Gastrocnemius medialis (tissue), 4 donors: ENCODE measurements at regions not wholly inside any gene's neighbourhood (a gene's known extent, or its start where the extent isn't known, plus 50 kb on each side); places are given as distances from the start of the nearest gene placed in this dataset.

Experiments
- ATAC-seq, 2 donors: fragments of 150-250 bp; one replicate each; pipeline ENCODE4 v1.9.1; 2016
- DNase-seq, 2 donors: peaks; one replicate each; pipeline ENCODE4 v3.0.0-alpha.2; 2019
- H3K27ac ChIP-seq, 4 donors: fragments of 200-600 bp; sonication (generic); 1 replicate in 1 of 4; 2 replicates in 3 of 4; pipeline ENCODE4 v1.5.1; 2016 to 2018; ENCODE audit warnings: mild to moderate bottlenecking in 2 of 4, moderate library complexity in 1 of 4
- H3K27me3 ChIP-seq, 3 donors: fragments of 200-600 bp; sonication (generic) in 2 of 3; 1 replicate in 1 of 3; 2 replicates in 2 of 3; pipeline versions ENCODE4 v1.5.1 to v1.6.0; 2016 to 2019; ENCODE audit warnings: mild to moderate bottlenecking in 1 of 3, moderate library complexity in 1 of 3
- H3K36me3 ChIP-seq, 2 donors: fragments of 200-600 bp; sonication (generic) in 1 of 2; one replicate each; pipeline ENCODE4 v1.5.1; 2017 to 2018
- H3K4me1 ChIP-seq, 2 donors: fragments of 200-600 bp; sonication (generic) in 1 of 2; one replicate each; pipeline ENCODE4 v1.5.1; 2016 to 2017; ENCODE audit warnings: mild to moderate bottlenecking in 2 of 2
- H3K4me3 ChIP-seq, 4 donors: fragments of 200-600 bp; sonication (generic) in 3 of 4; 1 replicate in 1 of 4; 2 replicates in 3 of 4; pipeline ENCODE4 v1.5.1; 2016 to 2019; ENCODE audit warnings: mild to moderate bottlenecking in 2 of 4
- H3K9me3 ChIP-seq, 3 donors: fragments of 200-600 bp; sonication (generic) in 2 of 3; 1 replicate in 1 of 3; 2 replicates in 2 of 3; pipeline ENCODE4 v1.5.1; 2016 to 2019
- POLR2A ChIP-seq, 2 donors: fragments of 450-650 bp; IDR thresholded peaks; one replicate each; pipeline ENCODE4 v1.6.1; 2017; ENCODE audit warnings: antibody characterized with exemption in 2 of 2, mild to moderate bottlenecking in 2 of 2, moderate library complexity in 2 of 2
- in situ Hi-C, 4 donors: fragments of 200-750 bp; cut with MboI; loops; one replicate each; pipeline versions ENCODE4 v1.15.0 to v1.8.0; 2017; ENCODE audit warnings: low sequenced_read_pairs in 4 of 4
- intact Hi-C: fragments of 100-400 bp; cut with DNase I; formaldehyde crosslinking; loops from one replicate; pipeline ENCODE4 v1.15.1; 2023; ENCODE audit warnings: low total_unique reads
- TF ChIP-seq, protein P1 (sequence below), 5 experiments: fragments of 450-650 bp in 3 of 5; fragments of 200-600 bp in 2 of 5; sonication (generic) in 2 of 5; IDR thresholded peaks in 4 of 5; conservative IDR thresholded peaks in 1 of 5; 1 replicate in 4 of 5; 2 replicates in 1 of 5; pipeline ENCODE4 v1.5.1; 2016 to 2019; ENCODE audit warnings: antibody characterized with exemption in 5 of 5, mild to moderate bottlenecking in 3 of 5, moderate library complexity in 3 of 5

DNA sequence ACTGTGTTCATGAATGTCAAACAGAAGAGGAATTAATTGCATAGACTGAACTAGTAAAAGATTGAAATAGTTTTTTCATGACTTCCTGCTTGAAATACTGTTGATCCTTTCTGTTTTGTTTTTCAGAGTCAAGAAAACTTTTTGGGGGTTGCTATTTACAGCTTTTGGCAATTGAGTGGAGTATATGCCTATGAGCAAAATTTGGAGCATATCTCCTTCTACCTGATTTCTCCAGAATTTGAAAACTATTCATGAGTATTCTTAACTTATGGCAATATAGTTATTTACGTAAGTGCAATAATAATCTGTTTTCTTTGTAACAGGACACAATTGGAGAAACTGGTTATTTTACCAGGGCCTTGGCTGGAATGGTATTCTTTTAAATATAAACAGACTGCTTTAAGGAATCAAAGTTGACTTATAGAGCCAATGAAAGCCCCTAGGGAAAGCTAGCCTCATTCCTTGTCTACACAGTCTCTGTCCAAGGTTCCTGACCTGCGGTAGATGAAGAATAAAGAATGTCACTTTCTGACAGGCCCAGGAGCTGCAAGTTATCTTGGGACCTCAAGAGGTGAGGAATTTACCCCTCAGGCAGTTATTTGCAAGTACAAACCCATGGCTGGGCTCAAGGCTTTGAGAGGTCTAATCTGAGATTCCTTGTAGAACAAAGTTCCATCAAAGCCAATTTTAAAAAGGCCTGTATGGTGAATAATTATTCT is 193.5 kb upstream of the NDUFV2 start:
- in situ Hi-C loops (no loop called here), intact Hi-C loops (no loop called here)
- DNase-seq (no peak), ATAC-seq (no peak)
- no peak for TF ChIP-seq POLR2A (IDR thresholded peaks at IDR 0.05)
- TF ChIP-seq, protein P1, sequence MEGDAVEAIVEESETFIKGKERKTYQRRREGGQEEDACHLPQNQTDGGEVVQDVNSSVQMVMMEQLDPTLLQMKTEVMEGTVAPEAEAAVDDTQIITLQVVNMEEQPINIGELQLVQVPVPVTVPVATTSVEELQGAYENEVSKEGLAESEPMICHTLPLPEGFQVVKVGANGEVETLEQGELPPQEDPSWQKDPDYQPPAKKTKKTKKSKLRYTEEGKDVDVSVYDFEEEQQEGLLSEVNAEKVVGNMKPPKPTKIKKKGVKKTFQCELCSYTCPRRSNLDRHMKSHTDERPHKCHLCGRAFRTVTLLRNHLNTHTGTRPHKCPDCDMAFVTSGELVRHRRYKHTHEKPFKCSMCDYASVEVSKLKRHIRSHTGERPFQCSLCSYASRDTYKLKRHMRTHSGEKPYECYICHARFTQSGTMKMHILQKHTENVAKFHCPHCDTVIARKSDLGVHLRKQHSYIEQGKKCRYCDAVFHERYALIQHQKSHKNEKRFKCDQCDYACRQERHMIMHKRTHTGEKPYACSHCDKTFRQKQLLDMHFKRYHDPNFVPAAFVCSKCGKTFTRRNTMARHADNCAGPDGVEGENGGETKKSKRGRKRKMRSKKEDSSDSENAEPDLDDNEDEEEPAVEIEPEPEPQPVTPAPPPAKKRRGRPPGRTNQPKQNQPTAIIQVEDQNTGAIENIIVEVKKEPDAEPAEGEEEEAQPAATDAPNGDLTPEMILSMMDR (IDR thresholded peaks at IDR 0.05 in 4 of 5, conservative IDR thresholded peaks at IDR 0.05 in 1 of 5) = no peak
- no peak overlapping the region for H3K27ac ChIP-seq
- no peaks in the 10 kb centered on the region for H3K9me3 ChIP-seq
- H3K36me3 ChIP-seq = no peaks in the 10 kb centered on the region
- H3K4me3 ChIP-seq = no peak overlapping the region
- H3K4me1 ChIP-seq = no peaks in the 10 kb centered on the region
- no peaks in the 10 kb centered on the region for H3K27me3 ChIP-seq

DNA sequence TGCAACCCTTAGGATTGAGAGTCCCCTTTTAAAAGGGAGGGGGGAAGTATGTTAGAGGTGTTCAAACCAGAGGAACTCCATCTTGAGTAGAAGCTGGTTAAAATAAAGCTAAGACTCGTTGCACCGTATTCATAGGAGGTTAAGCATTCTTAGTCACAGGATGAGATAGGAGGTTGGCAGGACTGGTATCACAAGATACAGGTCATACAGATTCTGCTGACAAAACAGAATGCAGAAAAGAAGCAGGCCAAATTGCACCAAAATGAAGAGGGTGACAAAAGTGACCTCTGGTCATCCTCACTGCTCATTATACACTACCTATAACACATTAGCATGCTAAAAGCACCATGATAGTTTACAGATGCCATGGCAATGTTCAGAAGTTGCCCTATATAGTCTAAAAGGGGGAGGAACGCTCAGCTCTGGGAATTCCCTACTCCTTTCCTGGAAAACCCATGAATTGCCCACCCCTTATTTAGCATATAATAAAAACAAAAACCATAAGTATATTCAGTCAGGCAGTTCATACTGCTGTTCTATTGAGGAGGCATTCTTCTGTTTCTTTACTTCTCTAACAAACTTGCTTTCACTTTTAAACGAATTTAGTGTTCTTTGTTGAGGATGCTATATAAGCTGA is 192.2 kb upstream of the NDUFV2 start:
- H3K27ac ChIP-seq = no peak overlapping the region
- no peak overlapping the region for H3K4me3 ChIP-seq
- H3K9me3 ChIP-seq = no peaks in the 10 kb centered on the region
- TF ChIP-seq, protein P1 (IDR thresholded peaks at IDR 0.05 in 4 of 5, conservative IDR thresholded peaks at IDR 0.05 in 1 of 5) = no peak
- TF ChIP-seq POLR2A (IDR thresholded peaks at IDR 0.05) = no peak
- DNase-seq (no peak), ATAC-seq (no peak)
- H3K4me1 ChIP-seq = no peaks in the 10 kb centered on the region
- H3K27me3 ChIP-seq = no peaks in the 10 kb centered on the region
- in situ Hi-C loops (no loop called here), intact Hi-C loops (no loop called here)
- H3K36me3 ChIP-seq = no peaks in the 10 kb centered on the region

DNA sequence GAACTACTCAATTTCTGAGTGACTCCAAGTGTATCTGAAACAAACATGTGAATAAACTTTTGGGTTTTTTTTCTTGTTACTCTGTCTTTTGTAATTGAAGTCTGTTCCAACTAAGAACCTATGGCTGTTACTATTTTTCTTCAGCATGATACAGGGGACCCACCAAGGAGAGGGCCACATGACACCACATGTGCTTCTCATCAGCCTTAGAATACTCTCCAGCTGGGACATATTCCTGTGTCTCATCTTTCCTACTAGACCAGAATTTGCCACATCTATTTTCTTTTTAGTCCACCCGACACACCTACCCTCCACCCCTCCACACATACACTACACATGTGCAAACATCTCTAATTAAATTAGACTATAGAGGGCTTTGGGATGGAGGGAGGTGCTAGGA is 191.7 kb upstream of the NDUFV2 start:
- no peaks in the 10 kb centered on the region for H3K4me1 ChIP-seq

DNA sequence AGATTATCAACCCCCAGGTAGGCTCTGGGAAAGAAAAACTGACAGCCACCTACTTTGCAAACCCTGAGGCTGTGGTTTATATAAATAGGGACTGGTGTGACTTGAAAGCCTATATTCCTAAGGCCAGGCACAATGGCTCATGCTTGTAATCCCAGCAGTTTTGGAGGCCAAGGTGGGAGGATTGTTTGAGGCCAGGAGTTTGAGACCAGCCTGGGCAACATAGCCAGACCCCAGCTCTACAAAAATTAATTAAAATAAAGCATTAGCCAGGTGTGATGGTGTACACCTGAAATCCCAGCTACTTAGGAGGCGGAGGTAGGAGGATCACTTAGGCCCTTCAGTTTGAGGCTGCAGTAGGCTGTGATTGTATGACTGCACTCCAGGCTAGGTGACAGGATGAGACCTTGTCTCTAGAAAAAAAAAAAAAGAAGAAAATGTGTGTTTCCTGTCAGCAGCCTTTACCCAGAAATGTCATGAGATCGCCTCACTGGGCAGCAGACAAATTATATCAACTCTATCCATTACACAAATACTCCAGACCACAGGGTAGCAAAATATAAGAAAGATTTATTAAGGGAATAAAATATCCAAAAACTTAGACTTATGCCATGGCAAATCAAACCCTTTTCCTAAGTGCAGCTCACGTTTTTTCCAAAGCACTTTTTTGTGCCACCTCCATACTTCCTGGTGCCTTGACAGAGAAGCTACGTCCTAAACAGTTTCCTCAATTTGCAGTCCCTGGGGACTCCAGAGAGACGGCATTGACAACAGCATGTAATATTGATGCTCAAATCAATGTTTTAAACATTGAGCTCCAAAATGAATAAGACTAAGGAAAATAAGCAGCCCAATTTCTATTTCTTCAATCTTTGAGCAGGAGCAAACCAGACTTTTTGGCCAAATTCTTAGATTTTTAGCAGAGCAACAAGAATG is 190.8 kb upstream of the NDUFV2 start:
- no peak for TF ChIP-seq POLR2A (IDR thresholded peaks at IDR 0.05)
- TF ChIP-seq, protein P1 (IDR thresholded peaks at IDR 0.05 in 4 of 5, conservative IDR thresholded peaks at IDR 0.05 in 1 of 5) = no peak
- Histone ChIP-seq H3K4me1 (no peaks in the 10 kb centered on the region), H3K4me3 (no peak overlapping the region), H3K9me3 (no peaks in the 10 kb centered on the region), H3K27me3 (no peaks in the 10 kb centered on the region), H3K27ac (no peak overlapping the region), H3K36me3 (no peaks in the 10 kb centered on the region)
- intact Hi-C loops (no loop called here), in situ Hi-C loops (no loop called here)
- ATAC-seq = no peak
- no peak for DNase-seq

More for the DNA sequence above, 191.7 kb upstream of the NDUFV2 start:
- Histone ChIP-seq H3K4me3 (no peak overlapping the region), H3K36me3 (no peaks in the 10 kb centered on the region), H3K27me3 (no peaks in the 10 kb centered on the region), H3K9me3 (no peaks in the 10 kb centered on the region), H3K27ac (no peak overlapping the region)
- DNase-seq (no peak), ATAC-seq (no peak)
- TF ChIP-seq POLR2A (IDR thresholded peaks at IDR 0.05) = no peak
- TF ChIP-seq, protein P1 (IDR thresholded peaks at IDR 0.05 in 4 of 5, conservative IDR thresholded peaks at IDR 0.05 in 1 of 5) = no peak
- in situ Hi-C loops (no loop called here), intact Hi-C loops (no loop called here)
